ENCODE measurements at regions not wholly inside any gene's neighbourhood (a gene's known extent, or its start where the extent isn't known, plus 50 kb on each side); places are given as distances from the start of the nearest gene placed in this dataset.

GRCh38 chr6:105728995-105729394, 326.1 kb upstream of the PREP start:
- ATAC-seq (no peak), DNase-seq (no peak)
- H3K4me3 ChIP-seq: no peak overlapping the region
- no peaks in the 10 kb centered on the region for H3K4me1 ChIP-seq (ENCODE audit: low read depth)
- H3K9me3 ChIP-seq: no peaks in the 10 kb centered on the region
- intact Hi-C loops (cut with DNase I, micrococcal nuclease): no loop called here
- no peak for TF ChIP-seq CTCF (IDR thresholded peaks at IDR 0.05)
- H3K36me3 ChIP-seq (ENCODE audit: low read depth): no peaks in the 10 kb centered on the region

GRCh38 chr6:105726902-105727655, 324.2 kb upstream of the PREP start:
- DNase-seq: no peak
- no peaks in the 10 kb centered on the region for H3K9me3 ChIP-seq
- intact Hi-C loops (cut with DNase I, micrococcal nuclease): no loop called here
- no peaks in the 10 kb centered on the region for H3K4me1 ChIP-seq (ENCODE audit: low read depth)
- no peak overlapping the region for H3K4me3 ChIP-seq
- TF ChIP-seq CTCF (IDR thresholded peaks at IDR 0.05): no peak
- H3K36me3 ChIP-seq (ENCODE audit: low read depth): no peaks in the 10 kb centered on the region
- no peak for ATAC-seq

GRCh38 chr6:105714846-105715245, 312.0 kb upstream of the PREP start:
- Histone ChIP-seq H3K4me3 (no peak overlapping the region), H3K4me1 (ENCODE audit: low read depth) (no peaks in the 10 kb centered on the region), H3K36me3 (ENCODE audit: low read depth) (no peaks in the 10 kb centered on the region), H3K9me3 (peaks cover 14% of the 10 kb centered on the region)
- TF ChIP-seq CTCF (IDR thresholded peaks at IDR 0.05): no peak
- DNase-seq: no peak
- ATAC-seq: no peak
- intact Hi-C loops (cut with DNase I, micrococcal nuclease): no loop called here

- intact Hi-C loops (cut with DNase I, micrococcal nuclease): no loop called here
- no peak for DNase-seq
- TF ChIP-seq CTCF (IDR thresholded peaks at IDR 0.05): no peak
- H3K36me3 ChIP-seq (ENCODE audit: low read depth): no peaks in the 10 kb centered on the region
- no peaks in the 10 kb centered on the region for H3K4me1 ChIP-seq (ENCODE audit: low read depth)
- ATAC-seq: no peak
- H3K9me3 ChIP-seq: peaks cover 14% of the 10 kb centered on the region
- H3K4me3 ChIP-seq: no peak overlapping the region
Observed at GRCh38 chr6:105713474-105714118, 310.7 kb upstream of the PREP start.

- H3K9me3 ChIP-seq: peaks cover 14% of the 10 kb centered on the region
- DNase-seq (no peak), ATAC-seq (no peak)
- no peak overlapping the region for H3K4me3 ChIP-seq
- H3K4me1 ChIP-seq (ENCODE audit: low read depth): no peaks in the 10 kb centered on the region
- intact Hi-C loops (cut with DNase I, micrococcal nuclease): no loop called here
- no peak for TF ChIP-seq CTCF (IDR thresholded peaks at IDR 0.05)
- no peaks in the 10 kb centered on the region for H3K36me3 ChIP-seq (ENCODE audit: low read depth)
Observed at GRCh38 chr6:105711216-105711615, 308.3 kb upstream of the PREP start.

Data from mucosa of descending colon (tissue), 3 donors.